ENCODE measurements at regions not wholly inside any gene's neighbourhood (a gene's known extent, or its start where the extent isn't known, plus 50 kb on each side); places are given as distances from the start of the nearest gene placed in this dataset.

DNA sequence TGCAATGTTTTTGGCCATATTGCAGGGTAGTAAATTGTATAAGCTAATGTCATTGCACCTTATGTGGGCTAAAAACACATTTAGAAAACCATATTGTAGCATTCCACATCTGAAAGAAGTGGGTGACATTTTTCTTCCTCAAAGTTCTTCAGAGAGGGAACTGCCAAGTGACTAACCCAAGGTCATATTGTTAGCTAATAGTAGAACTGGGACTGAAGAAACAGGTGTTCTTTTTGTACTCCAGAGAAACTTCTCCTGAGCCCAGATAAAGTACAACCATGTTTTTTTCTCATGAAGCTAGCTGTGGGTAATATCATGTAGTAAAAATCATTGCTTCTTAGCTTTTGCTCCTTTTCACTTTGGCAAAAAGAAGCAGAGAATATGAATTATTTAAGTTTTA lies 333.0 kb downstream of the NSUN3 start:
- TF ChIP-seq, protein P1, sequence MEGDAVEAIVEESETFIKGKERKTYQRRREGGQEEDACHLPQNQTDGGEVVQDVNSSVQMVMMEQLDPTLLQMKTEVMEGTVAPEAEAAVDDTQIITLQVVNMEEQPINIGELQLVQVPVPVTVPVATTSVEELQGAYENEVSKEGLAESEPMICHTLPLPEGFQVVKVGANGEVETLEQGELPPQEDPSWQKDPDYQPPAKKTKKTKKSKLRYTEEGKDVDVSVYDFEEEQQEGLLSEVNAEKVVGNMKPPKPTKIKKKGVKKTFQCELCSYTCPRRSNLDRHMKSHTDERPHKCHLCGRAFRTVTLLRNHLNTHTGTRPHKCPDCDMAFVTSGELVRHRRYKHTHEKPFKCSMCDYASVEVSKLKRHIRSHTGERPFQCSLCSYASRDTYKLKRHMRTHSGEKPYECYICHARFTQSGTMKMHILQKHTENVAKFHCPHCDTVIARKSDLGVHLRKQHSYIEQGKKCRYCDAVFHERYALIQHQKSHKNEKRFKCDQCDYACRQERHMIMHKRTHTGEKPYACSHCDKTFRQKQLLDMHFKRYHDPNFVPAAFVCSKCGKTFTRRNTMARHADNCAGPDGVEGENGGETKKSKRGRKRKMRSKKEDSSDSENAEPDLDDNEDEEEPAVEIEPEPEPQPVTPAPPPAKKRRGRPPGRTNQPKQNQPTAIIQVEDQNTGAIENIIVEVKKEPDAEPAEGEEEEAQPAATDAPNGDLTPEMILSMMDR (conservative IDR thresholded peaks at IDR 0.05; ENCODE audit: low read depth, low read length): no peak
- TF ChIP-seq EZH2 (IDR thresholded peaks at IDR 0.05; ENCODE audit: low read length, unreplicated experiment): no peak

Measured in PC-3 (cell line).